Neural progenitor cell (in vitro differentiated cells): ENCODE measurements at regions not wholly inside any gene's neighbourhood (a gene's known extent, or its start where the extent isn't known, plus 50 kb on each side); places are given as distances from the start of the nearest gene placed in this dataset.

Experiments used
- DNase-seq: peaks from one replicate; pipeline ENCODE4 v3.0.0-alpha.2; 2016; ENCODE audit warnings: low spot score
- H2AFZ ChIP-seq: fragments of 200-600 bp; sonication (generic); replicated peaks from 2 replicates; pipeline ENCODE4 v1.6.1; 2016; ENCODE audit warnings: antibody characterized with exemption
- H3F3A ChIP-seq: fragments of 200-600 bp; sonication (generic); 2 replicates; pipeline ENCODE4 v1.6.1; 2016; ENCODE audit warnings: antibody characterized with exemption, low read depth
- H3K27ac ChIP-seq: fragments of 200-600 bp; sonication (generic); 2 replicates; pipeline ENCODE4 v1.5.1; 2016; ENCODE audit warnings: mild to moderate bottlenecking
- H3K27me3 ChIP-seq: fragments of 200-600 bp; sonication (generic); 2 replicates; pipeline ENCODE4 v1.6.1; 2016; ENCODE audit warnings: mild to moderate bottlenecking, moderate library complexity
- H3K36me3 ChIP-seq: fragments of 200-600 bp; sonication (generic); 2 replicates; pipeline ENCODE4 v1.5.1; 2016
- H3K4me1 ChIP-seq: fragments of 200-600 bp; sonication (generic); 2 replicates; pipeline ENCODE4 v1.6.1; 2016; ENCODE audit warnings: mixed run types
- H3K4me2 ChIP-seq: fragments of 200-600 bp; sonication (generic); 2 replicates; pipeline ENCODE4 v1.6.1; 2016
- H3K4me3 ChIP-seq: fragments of 200-600 bp; sonication (generic); 2 replicates; pipeline ENCODE4 v1.5.1; 2016
- H3K79me2 ChIP-seq: fragments of 200-600 bp; sonication (generic); 2 replicates; pipeline ENCODE4 v1.6.1; 2016; ENCODE audit warnings: low read depth
- H3K9ac ChIP-seq: fragments of 200-600 bp; sonication (generic); 2 replicates; pipeline ENCODE4 v1.6.1; 2016
- H3K9me3 ChIP-seq: fragments of 200-600 bp; sonication (generic); 2 replicates; pipeline ENCODE4 v1.5.1; 2016; ENCODE audit warnings: low read depth
- H4K20me1 ChIP-seq: fragments of 200-600 bp; sonication (generic); 2 replicates; pipeline ENCODE4 v1.6.1; 2016; ENCODE audit warnings: low read depth
- H3K27ac Mint-ChIP-seq: 3 replicates; pipeline ENCODE4 v1.8.0; 2021; ENCODE audit warnings: mixed read lengths
- H3K27me3 Mint-ChIP-seq: 2 replicates; pipeline ENCODE4 v1.8.0; 2022; ENCODE audit warnings: low read depth, mild to moderate bottlenecking, inconsistent platforms, moderate library complexity, mixed read lengths; ENCODE audit not compliant: insufficient read depth
- H3K36me3 Mint-ChIP-seq: 3 replicates; pipeline ENCODE4 v1.8.0; 2021; ENCODE audit warnings: mixed read lengths
- H3K4me1 Mint-ChIP-seq: 3 replicates; pipeline ENCODE4 v1.8.0; 2021; ENCODE audit warnings: mixed read lengths
- H3K4me3 Mint-ChIP-seq: 3 replicates; pipeline ENCODE4 v1.8.0; 2021; ENCODE audit warnings: mild to moderate bottlenecking, moderate library complexity, mixed read lengths
- H3K9me3 Mint-ChIP-seq: 3 replicates; pipeline ENCODE4 v1.8.0; 2020; ENCODE audit warnings: mixed read lengths
- EZH2 ChIP-seq: fragments of 200-600 bp; sonication (generic); IDR thresholded peaks from 2 replicates; pipeline ENCODE4 v1.6.1; 2017; ENCODE audit warnings: antibody characterized with exemption, mild to moderate bottlenecking, moderate library complexity
- EZH2phosphoT487 ChIP-seq: fragments of 200-600 bp; sonication (generic); IDR thresholded peaks from 2 replicates; pipeline ENCODE4 v1.6.1; 2017; ENCODE audit warnings: antibody characterized with exemption
- TF ChIP-seq, protein P1 (sequence below): fragments of 200-600 bp; sonication (generic); IDR thresholded peaks from 2 replicates; pipeline ENCODE4 v1.5.1; 2017; ENCODE audit warnings: antibody characterized with exemption, mild to moderate bottlenecking

DNA sequence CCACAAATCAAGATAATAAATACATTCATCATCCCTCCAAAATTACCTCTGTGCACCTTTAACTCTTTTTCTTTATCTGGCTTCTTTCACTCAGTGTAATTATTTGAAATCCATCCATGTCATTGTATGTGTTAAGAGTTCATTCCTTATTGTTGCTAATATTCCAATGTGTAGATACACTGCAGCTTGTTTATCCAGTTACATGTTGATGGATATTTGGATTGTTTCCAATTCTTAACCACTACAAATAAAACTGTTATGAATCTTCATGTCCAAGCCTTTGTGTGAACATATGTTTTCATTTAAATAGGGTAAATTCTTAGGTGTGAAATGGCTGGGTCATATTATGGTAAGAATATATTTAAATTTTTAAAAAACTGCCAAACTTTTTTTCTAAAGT lies 323.3 kb upstream of the NCAM1 start:
- Histone ChIP-seq H3K9me3 (peaks cover 5% of the 10 kb centered on the region), H4K20me1 (no peaks in the 10 kb centered on the region), H3K27me3 (no peaks in the 10 kb centered on the region), H3K4me1 (peaks cover 11% of the 10 kb centered on the region), H3K4me2 (no peak overlapping the region), H3K27ac (no peak overlapping the region), H2AFZ (no peak overlapping the region), H3F3A (no peaks in the 10 kb centered on the region), H3K79me2 (no peaks in the 10 kb centered on the region), H3K9ac (no peak overlapping the region), H3K36me3 (peaks cover 6% of the 10 kb centered on the region), H3K4me3 (no peak overlapping the region)
- H3K9me3 Mint-ChIP-seq, result peaks cover 15% of the 10 kb centered on the region
- no peaks in the 10 kb centered on the region for H3K36me3 Mint-ChIP-seq
- H3K27ac Mint-ChIP-seq, result no peak overlapping the region
- no peaks in the 10 kb centered on the region for H3K27me3 Mint-ChIP-seq
- DNase-seq, result no peak
- TF ChIP-seq EZH2 (no peak), EZH2phosphoT487 (no peak)
- TF ChIP-seq, protein P1, sequence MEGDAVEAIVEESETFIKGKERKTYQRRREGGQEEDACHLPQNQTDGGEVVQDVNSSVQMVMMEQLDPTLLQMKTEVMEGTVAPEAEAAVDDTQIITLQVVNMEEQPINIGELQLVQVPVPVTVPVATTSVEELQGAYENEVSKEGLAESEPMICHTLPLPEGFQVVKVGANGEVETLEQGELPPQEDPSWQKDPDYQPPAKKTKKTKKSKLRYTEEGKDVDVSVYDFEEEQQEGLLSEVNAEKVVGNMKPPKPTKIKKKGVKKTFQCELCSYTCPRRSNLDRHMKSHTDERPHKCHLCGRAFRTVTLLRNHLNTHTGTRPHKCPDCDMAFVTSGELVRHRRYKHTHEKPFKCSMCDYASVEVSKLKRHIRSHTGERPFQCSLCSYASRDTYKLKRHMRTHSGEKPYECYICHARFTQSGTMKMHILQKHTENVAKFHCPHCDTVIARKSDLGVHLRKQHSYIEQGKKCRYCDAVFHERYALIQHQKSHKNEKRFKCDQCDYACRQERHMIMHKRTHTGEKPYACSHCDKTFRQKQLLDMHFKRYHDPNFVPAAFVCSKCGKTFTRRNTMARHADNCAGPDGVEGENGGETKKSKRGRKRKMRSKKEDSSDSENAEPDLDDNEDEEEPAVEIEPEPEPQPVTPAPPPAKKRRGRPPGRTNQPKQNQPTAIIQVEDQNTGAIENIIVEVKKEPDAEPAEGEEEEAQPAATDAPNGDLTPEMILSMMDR, result no peak
- H3K4me1 Mint-ChIP-seq, result peaks cover 22% of the 10 kb centered on the region
- H3K4me3 Mint-ChIP-seq, result no peak overlapping the region

- no peaks in the 10 kb centered on the region for H3K27me3 Mint-ChIP-seq
- H3K9ac ChIP-seq, result no peak overlapping the region
Observed at GRCh38 chr11:112639469-112639868, 321.8 kb upstream of the NCAM1 start.

GRCh38 chr11:112643416-112643815 lies 317.8 kb upstream of the NCAM1 start:
- Mint-ChIP-seq H3K36me3 (no peaks in the 10 kb centered on the region), H3K9me3 (peaks cover 15% of the 10 kb centered on the region), H3K4me3 (no peak overlapping the region), H3K27me3 (no peaks in the 10 kb centered on the region), H3K27ac (no peak overlapping the region), H3K4me1 (no peaks in the 10 kb centered on the region)
- H3K4me2 ChIP-seq, result no peak overlapping the region
- no peak overlapping the region for H3K4me3 ChIP-seq
- no peak for DNase-seq
- no peak overlapping the region for H3K27ac ChIP-seq
- H3F3A ChIP-seq, result no peaks in the 10 kb centered on the region
- H4K20me1 ChIP-seq, result no peaks in the 10 kb centered on the region
- H3K36me3 ChIP-seq, result peaks cover 6% of the 10 kb centered on the region
- TF ChIP-seq EZH2 (no peak), EZH2phosphoT487 (no peak)
- TF ChIP-seq, protein P1, result no peak
- H2AFZ ChIP-seq, result no peak overlapping the region
- no peaks in the 10 kb centered on the region for H3K4me1 ChIP-seq
- no peaks in the 10 kb centered on the region for H3K9me3 ChIP-seq
- H3K27me3 ChIP-seq, result no peaks in the 10 kb centered on the region
- H3K9ac ChIP-seq, result no peak overlapping the region
- no peaks in the 10 kb centered on the region for H3K79me2 ChIP-seq

More at GRCh38 chr11:112639469-112639868, 321.8 kb upstream of the NCAM1 start:
- H3K27ac ChIP-seq, result no peak overlapping the region
- H3K4me1 Mint-ChIP-seq, result peaks cover 17% of the 10 kb centered on the region
- no peaks in the 10 kb centered on the region for H3K36me3 Mint-ChIP-seq
- H3K27ac Mint-ChIP-seq, result no peak overlapping the region
- H3K4me3 Mint-ChIP-seq, result no peak overlapping the region
- H3K9me3 ChIP-seq, result peaks cover 5% of the 10 kb centered on the region
- no peak overlapping the region for H3K4me2 ChIP-seq
- H3K36me3 ChIP-seq, result peaks cover 6% of the 10 kb centered on the region
- no peaks in the 10 kb centered on the region for H3F3A ChIP-seq
- no peaks in the 10 kb centered on the region for H4K20me1 ChIP-seq
- peaks cover 15% of the 10 kb centered on the region for H3K9me3 Mint-ChIP-seq
- DNase-seq, result no peak
- TF ChIP-seq EZH2, result no peak
- TF ChIP-seq, protein P1, result no peak
- no peak for TF ChIP-seq EZH2phosphoT487
- no peak overlapping the region for H2AFZ ChIP-seq
- H3K79me2 ChIP-seq, result no peaks in the 10 kb centered on the region
- H3K4me1 ChIP-seq, result peaks cover 7% of the 10 kb centered on the region
- no peaks in the 10 kb centered on the region for H3K27me3 ChIP-seq
- no peak overlapping the region for H3K4me3 ChIP-seq
